ENCODE measurements at regions not wholly inside any gene's neighbourhood (a gene's known extent, or its start where the extent isn't known, plus 50 kb on each side); places are given as distances from the start of the nearest gene placed in this dataset.
"Not testable (repeated sequence)": the region's sequence is repeated elsewhere in the genome, so short reads cannot be mapped to it uniquely, and the experiment has no call there.

DNA sequence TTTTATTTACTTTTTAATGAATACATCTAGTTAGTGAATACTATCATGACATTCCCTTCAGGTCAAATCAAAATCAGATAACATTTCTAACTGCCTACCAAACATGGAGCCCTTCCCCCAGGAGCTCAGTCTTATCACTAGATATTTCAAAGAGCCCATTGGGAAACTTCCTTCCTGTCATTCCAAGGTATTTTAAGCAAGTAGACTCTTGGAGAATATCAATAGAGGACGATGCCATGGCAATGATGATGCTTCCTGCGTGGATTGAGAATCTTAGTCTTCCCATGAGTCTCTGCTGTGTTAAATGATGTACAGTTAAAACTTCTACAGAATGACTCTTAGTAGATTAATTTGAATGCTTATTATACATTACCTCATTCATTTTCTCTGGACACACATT, 384.9 kb downstream of the CENPW start:
- Histone ChIP-seq H3K36me3 (ENCODE audit: low read depth) (no peaks in the 10 kb centered on the region), H3K9me3 (no peaks in the 10 kb centered on the region), H3K4me1 (ENCODE audit: low read depth) (no peaks in the 10 kb centered on the region), H3K4me3 (no peak overlapping the region)
- TF ChIP-seq, protein P1, sequence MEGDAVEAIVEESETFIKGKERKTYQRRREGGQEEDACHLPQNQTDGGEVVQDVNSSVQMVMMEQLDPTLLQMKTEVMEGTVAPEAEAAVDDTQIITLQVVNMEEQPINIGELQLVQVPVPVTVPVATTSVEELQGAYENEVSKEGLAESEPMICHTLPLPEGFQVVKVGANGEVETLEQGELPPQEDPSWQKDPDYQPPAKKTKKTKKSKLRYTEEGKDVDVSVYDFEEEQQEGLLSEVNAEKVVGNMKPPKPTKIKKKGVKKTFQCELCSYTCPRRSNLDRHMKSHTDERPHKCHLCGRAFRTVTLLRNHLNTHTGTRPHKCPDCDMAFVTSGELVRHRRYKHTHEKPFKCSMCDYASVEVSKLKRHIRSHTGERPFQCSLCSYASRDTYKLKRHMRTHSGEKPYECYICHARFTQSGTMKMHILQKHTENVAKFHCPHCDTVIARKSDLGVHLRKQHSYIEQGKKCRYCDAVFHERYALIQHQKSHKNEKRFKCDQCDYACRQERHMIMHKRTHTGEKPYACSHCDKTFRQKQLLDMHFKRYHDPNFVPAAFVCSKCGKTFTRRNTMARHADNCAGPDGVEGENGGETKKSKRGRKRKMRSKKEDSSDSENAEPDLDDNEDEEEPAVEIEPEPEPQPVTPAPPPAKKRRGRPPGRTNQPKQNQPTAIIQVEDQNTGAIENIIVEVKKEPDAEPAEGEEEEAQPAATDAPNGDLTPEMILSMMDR (IDR thresholded peaks at IDR 0.05) = no peak
- intact Hi-C loops (cut with DNase I, micrococcal nuclease) = no loop called here
- ATAC-seq (no peak), DNase-seq (no peak)

- H3K36me3 ChIP-seq (ENCODE audit: low read depth); H3K4me1 ChIP-seq (ENCODE audit: low read depth); DNase-seq; intact Hi-C loops (cut with DNase I, micrococcal nuclease); ATAC-seq; H3K4me3 ChIP-seq; H3K9me3 ChIP-seq: not testable (repeated sequence)
Observed at GRCh38 chr6:126726454-126726853, 386.5 kb downstream of the CENPW start.

DNA sequence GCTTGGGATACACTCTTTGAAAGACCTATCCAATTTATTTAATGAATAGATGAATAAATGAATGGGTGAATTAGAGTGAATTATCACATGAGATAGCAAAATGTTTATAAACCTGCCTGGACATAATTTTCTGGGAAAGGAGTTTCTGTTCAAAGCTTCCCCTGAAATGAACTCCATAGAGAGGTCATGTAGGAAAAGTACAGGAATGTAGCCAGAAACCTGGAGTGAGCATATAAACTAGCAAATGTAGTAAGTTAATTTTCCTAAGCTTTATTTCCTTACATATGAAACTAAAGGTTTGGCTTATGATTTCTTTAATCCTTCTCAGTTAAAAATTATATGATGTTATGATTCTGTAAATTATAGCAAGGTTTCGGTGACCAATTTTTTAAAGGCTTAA, 380.3 kb upstream of the RSPO3 start:
- intact Hi-C loops (cut with DNase I, micrococcal nuclease) = no loop called here
- ATAC-seq = no peak
- TF ChIP-seq, protein P1 (IDR thresholded peaks at IDR 0.05) = no peak
- no peaks in the 10 kb centered on the region for H3K9me3 ChIP-seq
- no peaks in the 10 kb centered on the region for H3K4me1 ChIP-seq (ENCODE audit: low read depth)
- H3K4me3 ChIP-seq = no peak overlapping the region
- DNase-seq = no peak
- H3K36me3 ChIP-seq (ENCODE audit: low read depth) = no peaks in the 10 kb centered on the region

- no peaks in the 10 kb centered on the region for H3K4me1 ChIP-seq (ENCODE audit: low read depth)
- no peaks in the 10 kb centered on the region for H3K9me3 ChIP-seq
- no peak for ATAC-seq
- H3K36me3 ChIP-seq (ENCODE audit: low read depth) = no peaks in the 10 kb centered on the region
- intact Hi-C loops (cut with DNase I, micrococcal nuclease) = no loop called here
- TF ChIP-seq, protein P1 (IDR thresholded peaks at IDR 0.05) = no peak
- H3K4me3 ChIP-seq = no peak overlapping the region
- DNase-seq = no peak
Observed at GRCh38 chr6:126738641-126739040, 379.8 kb upstream of the RSPO3 start.

- intact Hi-C loops (cut with DNase I, micrococcal nuclease) = loop anchor here in 1 of 2 donors (10.0 kb wide), 1 partner anchor 202 kb away; no protein-coding TSS in a partner anchor
- Histone ChIP-seq H3K9me3 (no peaks in the 10 kb centered on the region), H3K4me1 (ENCODE audit: low read depth) (no peaks in the 10 kb centered on the region), H3K36me3 (ENCODE audit: low read depth) (no peaks in the 10 kb centered on the region), H3K4me3 (no peak overlapping the region)
- no peak for DNase-seq
- TF ChIP-seq, protein P1 (IDR thresholded peaks at IDR 0.05) = no peak
- ATAC-seq = no peak
Observed at GRCh38 chr6:126743076-126743475, 375.4 kb upstream of the RSPO3 start.

DNA sequence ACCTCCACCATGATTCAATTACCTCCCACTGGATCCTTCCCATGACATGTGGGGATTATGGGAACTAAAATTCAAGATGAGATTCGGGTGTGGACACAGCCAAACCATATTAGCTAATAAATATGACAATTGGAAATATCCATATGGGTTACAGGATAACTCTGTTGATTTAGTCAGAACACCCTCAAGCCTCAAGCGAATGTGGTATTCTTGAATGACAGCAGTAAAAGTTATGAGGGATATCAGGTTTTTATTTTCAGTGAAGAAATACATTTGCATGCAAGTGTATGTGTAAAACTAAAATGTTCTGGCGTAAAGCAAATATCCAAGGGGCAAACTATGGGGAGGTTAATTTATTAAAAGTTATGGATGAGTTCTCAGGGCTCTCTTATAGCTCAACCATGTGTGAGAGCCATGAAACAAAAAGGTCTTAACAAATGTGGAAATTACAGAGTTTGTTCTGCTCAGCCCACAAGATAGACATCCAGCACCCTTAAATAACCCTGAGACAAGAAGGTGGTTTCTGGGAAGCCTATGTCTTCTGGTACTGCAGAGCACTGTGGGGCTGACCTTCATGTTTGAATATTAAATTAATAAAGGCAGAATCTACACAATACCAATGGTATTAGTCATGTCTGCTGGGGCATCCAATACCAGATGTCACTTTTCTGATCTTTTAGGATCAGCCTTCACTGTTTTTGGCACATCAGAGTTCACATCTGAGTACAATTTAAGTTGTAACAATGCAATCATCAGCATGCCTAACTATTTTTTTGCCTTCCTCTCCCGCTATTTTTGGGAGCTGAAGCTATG, 370.5 kb upstream of the RSPO3 start:
- DNase-seq = no peak
- no peaks in the 10 kb centered on the region for H3K9me3 ChIP-seq
- ATAC-seq = no peak
- intact Hi-C loops (cut with DNase I, micrococcal nuclease) = loop anchor here in 1 of 2 donors (10.0 kb wide), 1 partner anchor 197 kb away; no protein-coding TSS in a partner anchor
- no peaks in the 10 kb centered on the region for H3K36me3 ChIP-seq (ENCODE audit: low read depth)
- H3K4me3 ChIP-seq = no peak overlapping the region
- H3K4me1 ChIP-seq (ENCODE audit: low read depth) = no peaks in the 10 kb centered on the region
- TF ChIP-seq, protein P1 (IDR thresholded peaks at IDR 0.05) = no peak
